GDM1 (cell line): ENCODE measurements at regions not wholly inside any gene's neighbourhood (a gene's known extent, or its start where the extent isn't known, plus 50 kb on each side); places are given as distances from the start of the nearest gene placed in this dataset.
"Not testable (repeated sequence)": the region's sequence is repeated elsewhere in the genome, so short reads cannot be mapped to it uniquely, and the experiment has no call there.

Source experiments
- DNase-seq: peaks from one replicate; lab custom pipeline; 2025; lab: John Stamatoyannopoulos, UW

DNA sequence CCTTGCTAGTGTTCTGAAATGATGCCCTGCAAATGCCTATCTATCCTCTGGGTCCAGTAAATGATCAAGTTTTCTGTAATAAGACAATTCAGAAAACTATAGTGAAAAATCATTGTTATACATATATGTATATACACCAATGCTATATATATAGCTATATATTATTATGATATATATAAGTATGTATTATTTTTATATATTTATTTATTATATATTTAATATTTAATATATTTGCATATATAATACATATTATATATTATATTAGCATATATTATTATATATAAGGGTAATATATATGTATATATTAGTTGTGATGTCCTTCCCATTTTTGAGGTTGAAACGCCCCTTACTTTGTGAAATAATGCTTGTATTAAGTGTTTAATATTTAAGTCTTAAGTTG lies 181.4 kb upstream of the CACNA2D1 start:
- DNase-seq, result no peak

- no peak for DNase-seq
Observed at GRCh38 chr7:82624337-82624736, 180.8 kb upstream of the CACNA2D1 start.

- no peak for DNase-seq
Observed at GRCh38 chr7:82623812-82624211, 180.2 kb upstream of the CACNA2D1 start.

- DNase-seq, result no peak
Observed at GRCh38 chr7:82617156-82617555, 173.6 kb upstream of the CACNA2D1 start.

DNA sequence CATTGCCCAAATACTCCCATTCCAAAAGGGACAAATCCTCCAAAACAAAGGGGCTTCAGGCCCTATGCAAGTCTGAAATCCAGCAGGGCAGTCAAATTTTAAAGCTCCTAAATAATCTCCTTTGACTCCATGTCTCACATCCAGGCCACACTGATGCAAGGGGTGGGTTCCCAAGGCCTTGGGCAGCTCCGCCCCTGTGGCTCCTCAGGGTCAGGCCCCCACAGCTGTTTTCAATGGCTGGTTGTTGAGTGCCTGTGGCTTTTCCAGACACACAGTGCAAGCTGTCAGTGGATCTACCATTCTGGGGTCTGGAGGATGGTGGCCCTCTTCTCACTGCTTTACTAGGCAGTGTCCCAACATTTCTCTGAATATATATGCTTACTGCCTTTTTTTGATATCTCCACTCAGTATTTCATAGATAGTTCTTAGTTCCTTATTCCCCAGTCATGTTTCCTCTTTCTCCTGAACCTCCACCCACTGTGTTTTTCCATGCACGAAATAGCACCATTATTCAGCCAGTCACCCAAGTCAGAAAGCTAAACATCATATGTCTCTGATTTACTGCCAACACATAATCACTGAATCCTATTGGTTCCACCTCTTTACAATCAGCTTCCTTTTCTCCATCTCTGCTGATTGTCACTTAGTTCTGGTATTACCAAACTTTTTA lies 172.6 kb upstream of the CACNA2D1 start:
- no peak for DNase-seq

- peak; percentile 84 for DNase-seq
Observed at GRCh38 chr7:82615527-82615926, 171.9 kb upstream of the CACNA2D1 start.

GRCh38 chr7:82609746-82610145 lies 166.2 kb upstream of the CACNA2D1 start:
- DNase-seq, result no peak

DNA sequence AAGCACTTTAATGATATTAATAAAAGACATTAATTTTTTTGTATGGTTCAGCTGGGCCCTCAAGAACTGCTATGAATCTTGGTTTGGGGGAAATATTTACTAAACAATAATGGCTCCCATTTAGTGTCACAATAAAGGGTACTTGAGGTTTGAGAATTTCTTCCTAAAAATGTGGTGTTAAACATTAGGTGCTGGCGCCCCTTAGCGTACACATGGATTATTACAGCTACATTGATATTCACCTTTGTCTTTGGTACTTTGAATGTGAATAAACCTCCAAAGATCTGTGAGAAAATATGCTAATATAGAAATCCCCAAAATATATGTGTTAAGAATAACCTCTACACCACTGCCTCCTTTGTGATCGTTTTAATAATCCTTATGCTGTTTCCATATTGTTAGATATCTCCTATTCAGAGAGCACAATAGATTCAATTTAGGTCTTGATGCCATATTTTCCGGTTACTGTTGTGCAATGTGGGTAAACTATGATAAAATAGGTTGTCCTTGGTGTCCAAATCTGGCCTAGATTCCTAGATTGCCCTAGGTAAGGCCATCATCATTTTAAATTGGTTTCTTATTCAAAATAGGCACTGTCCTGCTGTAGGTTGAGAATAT lies 161.8 kb upstream of the CACNA2D1 start:
- peak; percentile 15 for DNase-seq

- no peak for DNase-seq
Observed at GRCh38 chr7:82602066-82602465, 158.5 kb upstream of the CACNA2D1 start.

DNA sequence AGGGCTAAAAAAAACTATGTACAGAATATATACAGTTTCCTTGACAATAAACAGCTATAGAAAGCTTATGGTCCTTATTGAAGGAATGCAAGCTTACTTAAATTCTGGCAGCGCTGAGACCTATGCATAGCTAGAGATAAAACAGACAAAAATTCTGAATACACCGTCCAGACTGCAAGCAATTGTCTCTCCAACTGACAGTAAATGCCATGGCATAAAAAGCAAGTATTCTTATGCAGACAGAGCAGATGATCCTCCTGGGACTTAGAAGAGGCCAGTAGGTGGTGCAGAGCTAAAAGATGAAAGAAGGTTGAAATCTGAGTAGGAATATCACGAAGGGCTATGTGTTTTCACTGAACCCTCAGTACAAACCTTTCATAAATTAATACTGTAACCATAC lies 157.0 kb upstream of the CACNA2D1 start:
- no peak for DNase-seq

DNA sequence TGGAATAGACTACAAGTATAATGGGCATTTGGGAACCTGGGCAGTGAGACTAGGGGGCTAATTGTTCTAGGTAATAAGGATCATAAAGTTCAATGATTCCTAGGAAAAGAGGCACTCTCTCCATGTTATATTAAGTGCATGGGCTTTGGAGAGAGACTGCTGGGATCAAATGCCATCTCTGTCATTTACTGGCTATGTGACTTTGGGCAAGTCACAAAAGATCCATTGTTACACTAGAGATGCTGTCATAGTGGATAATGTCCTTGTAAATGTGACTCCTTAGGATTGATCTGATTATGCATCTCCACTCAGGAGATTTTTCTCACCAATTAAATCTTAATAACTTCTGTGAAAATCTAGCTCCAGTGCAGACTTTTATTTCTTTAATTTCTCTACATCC lies 156.3 kb upstream of the CACNA2D1 start:
- DNase-seq, result no peak

DNA sequence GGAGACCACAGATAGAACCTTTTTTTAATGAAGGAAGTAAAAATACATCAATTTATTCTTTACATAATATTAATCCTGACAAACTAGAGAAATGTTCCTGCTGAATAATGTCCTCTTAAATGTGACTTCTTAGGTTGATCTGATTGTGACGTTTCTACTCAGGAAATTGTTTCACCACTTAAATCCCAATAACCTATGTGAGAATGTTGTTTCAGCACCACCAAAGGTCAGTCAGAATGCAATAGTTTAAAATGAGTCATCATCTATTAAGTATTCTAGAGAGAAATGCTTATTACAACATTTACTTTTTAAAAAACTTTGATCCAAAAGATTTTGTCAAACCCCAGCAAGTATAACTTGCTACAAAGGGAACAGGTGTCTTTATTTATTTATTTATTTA lies 155.4 kb upstream of the CACNA2D1 start:
- DNase-seq, result no peak

GRCh38 chr7:82595795-82596194 lies 152.2 kb upstream of the CACNA2D1 start:
- peak; percentile 69 for DNase-seq

- DNase-seq, result no peak
Observed at GRCh38 chr7:82595176-82595575, 151.6 kb upstream of the CACNA2D1 start.

GRCh38 chr7:82594665-82595064 lies 151.1 kb upstream of the CACNA2D1 start:
- no peak for DNase-seq

DNA sequence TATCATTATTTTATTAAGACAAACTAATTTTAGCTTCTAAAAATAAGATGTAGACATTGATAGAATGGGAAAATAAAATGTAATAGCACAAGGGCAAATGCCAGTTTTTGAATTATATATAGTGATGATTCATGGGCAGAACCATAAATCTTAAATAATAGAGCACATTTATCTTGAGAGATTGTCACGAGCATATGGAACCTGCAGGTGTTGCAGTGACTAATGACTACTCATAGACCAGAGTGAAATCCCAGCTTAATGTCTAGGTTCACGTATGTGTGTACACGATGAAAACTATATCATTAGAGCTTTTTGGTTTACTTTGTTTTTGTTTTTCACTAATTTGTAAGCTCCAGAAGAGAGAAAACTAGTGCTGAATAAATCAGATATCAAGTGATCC lies 150.2 kb upstream of the CACNA2D1 start:
- DNase-seq, result no peak

DNA sequence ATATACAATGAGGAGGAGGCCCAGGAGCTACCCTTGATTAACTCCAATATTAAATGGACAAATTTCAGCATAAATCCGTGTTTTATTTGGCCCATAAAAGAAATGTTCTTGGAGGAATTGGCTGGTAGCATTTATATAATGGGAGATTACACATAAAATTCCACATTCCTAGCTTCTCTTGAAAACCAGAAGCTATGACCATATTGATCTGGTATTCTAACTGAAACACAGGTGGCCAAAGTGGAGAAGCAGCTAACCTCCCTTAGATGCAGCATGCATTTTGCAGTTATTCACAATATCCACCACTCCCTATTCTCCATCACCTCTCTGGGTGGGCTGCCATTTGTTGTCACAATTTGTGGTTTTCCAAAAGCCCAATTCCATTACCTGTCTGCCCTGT lies 148.8 kb upstream of the CACNA2D1 start:
- DNase-seq, result no peak

- no peak for DNase-seq
Observed at GRCh38 chr7:82579047-82579446, 135.5 kb upstream of the CACNA2D1 start.

DNA sequence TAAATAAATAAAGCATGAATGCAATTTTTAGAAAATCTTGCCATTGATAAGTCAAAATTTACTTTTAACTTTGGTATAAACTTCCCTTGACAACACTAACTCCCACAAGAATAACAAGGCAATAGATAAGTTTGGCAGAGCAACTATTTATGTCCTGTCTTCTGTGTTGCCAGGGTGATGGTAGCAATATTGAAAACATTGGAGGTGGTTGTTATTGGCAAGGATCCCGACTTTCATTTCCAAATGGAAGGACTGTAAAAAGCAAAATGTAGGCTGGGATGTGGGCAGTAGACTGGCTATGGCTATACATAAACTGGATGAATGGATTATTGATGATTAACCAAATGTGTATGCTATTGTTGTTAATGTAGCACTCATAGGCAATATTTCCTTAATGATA lies 134.9 kb upstream of the CACNA2D1 start:
- no peak for DNase-seq

DNA sequence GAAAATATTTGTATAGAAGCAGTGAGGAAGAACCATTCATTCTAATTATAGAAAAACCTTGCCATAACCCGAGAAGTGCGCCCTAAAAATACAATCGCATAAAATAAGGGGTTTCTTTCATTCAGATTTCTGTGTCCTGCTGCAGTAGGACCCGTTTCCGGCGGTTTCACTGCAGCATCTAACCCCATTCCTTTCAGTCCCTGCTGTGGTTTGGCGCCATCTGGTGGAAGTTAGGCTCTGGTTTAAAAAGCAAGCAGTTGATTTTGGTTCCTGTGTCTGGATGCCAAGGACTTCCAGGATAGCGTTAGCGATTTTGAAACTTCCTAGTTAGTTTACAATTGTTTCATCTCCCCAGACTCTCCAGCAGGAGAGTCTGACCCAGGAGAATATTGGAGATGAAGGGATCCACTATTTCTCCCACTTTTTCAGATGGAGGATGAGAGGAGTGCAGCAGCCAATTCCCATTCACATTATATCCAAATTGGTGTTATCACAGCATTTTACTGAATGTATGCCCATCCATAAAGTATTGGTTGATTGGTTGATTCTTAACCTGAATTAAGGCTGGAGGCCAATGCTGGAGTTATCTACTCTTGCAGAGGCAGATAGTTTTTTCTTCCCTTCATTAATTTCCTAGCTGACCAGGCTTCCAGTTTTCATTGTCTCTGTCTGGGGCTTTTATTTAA lies 128.8 kb upstream of the CACNA2D1 start:
- DNase-seq, result peak; percentile 55

GRCh38 chr7:82571047-82571446 lies 127.5 kb upstream of the CACNA2D1 start:
- not testable (repeated sequence) for DNase-seq

DNA sequence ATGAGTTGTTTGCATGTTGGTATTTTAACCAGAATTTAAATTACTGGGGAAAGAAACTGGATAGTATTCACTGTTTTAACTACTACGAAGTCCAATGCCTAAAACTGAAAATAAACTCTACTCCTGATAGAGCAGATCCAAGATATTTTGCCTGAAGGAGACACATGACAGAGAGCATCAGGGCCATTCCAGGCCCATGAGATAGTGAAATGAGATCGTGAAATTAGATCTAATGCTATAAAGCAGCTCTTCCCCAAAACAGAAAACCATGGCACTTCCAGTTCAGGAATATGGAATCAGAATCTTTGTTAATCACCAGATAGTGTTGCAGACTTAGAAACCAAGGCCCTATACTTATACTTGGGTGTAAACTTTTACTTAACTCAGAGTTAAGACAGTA lies 124.3 kb upstream of the CACNA2D1 start:
- no peak for DNase-seq

DNA sequence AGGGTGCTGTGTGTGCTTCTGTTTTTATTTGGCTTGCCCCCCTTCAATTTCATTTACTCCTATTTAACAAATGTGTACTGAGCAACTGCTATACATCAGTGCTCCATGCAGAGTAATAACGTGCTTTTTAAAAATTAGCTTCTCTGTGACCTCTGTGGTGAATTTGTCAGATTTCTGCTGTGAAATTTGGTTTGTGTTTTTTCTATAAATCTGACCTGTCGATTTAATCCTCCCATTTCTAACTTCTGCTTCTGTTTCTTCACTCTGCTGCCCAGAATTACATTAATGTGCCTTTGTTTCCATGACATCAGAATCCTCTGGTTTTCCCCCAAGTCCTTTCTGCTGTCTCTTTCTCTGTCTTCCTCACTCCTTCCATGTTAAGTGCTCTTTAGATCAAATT lies 123.8 kb upstream of the CACNA2D1 start:
- no peak for DNase-seq

DNA sequence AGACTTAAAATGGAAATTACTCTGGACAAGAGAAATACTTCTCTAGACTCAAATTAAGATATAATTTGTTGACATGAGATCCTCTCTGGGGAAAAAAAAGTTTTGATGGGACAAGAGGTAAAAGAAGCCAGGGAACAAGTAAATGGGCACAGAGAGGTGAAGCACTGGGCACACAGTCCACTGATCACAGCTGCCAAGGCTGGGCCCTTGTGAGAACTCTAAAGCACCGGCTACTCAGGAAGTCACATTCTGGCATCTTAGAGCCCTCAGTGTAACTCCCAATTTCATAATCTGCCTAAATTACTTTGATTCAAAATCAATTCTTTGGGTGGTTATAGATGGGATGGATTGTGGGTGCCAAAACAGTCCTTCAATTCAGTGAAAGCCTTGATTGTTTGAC lies 123.2 kb upstream of the CACNA2D1 start:
- no peak for DNase-seq
